ENCODE measurements at regions not wholly inside any gene's neighbourhood (a gene's known extent, or its start where the extent isn't known, plus 50 kb on each side); places are given as distances from the start of the nearest gene placed in this dataset.

DNA sequence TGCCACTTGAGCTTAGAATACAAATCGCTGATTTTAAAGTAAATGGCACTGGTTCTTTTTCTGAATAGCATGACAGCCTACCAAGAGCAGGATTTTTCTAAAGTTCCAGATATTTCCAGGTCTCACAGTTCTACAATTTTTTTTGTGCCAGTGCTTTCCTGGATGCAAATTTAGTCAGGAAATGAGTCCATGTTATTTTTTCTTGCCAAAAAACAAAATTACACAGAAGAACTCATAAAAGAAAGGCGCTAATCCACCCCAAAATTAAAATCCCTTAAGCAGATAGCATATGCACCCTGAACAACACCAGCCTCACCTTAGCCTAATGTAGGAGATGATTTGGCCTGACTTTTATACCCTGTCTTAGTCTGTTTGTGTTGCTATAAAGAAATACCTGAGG, 86.4 kb upstream of the ARG1 start:
- TF ChIP-seq, protein P1, sequence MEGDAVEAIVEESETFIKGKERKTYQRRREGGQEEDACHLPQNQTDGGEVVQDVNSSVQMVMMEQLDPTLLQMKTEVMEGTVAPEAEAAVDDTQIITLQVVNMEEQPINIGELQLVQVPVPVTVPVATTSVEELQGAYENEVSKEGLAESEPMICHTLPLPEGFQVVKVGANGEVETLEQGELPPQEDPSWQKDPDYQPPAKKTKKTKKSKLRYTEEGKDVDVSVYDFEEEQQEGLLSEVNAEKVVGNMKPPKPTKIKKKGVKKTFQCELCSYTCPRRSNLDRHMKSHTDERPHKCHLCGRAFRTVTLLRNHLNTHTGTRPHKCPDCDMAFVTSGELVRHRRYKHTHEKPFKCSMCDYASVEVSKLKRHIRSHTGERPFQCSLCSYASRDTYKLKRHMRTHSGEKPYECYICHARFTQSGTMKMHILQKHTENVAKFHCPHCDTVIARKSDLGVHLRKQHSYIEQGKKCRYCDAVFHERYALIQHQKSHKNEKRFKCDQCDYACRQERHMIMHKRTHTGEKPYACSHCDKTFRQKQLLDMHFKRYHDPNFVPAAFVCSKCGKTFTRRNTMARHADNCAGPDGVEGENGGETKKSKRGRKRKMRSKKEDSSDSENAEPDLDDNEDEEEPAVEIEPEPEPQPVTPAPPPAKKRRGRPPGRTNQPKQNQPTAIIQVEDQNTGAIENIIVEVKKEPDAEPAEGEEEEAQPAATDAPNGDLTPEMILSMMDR (IDR thresholded peaks at IDR 0.05), result no peak
- TF ChIP-seq POLR2A (IDR thresholded peaks at IDR 0.05), result no peak
